ENCODE measurements at regions not wholly inside any gene's neighbourhood (a gene's known extent, or its start where the extent isn't known, plus 50 kb on each side); places are given as distances from the start of the nearest gene placed in this dataset.

GRCh38 chr2:7620255-7620654 is 703.0 kb downstream of the RNF144A start:
- no peak for TF ChIP-seq CTCF (IDR thresholded peaks at IDR 0.05)
- Histone ChIP-seq H3K27me3 (no peaks in the 10 kb centered on the region), H3K36me3 (no peaks in the 10 kb centered on the region), H3K4me3 (no peak overlapping the region), H3K27ac (no peak overlapping the region), H3K4me1 (no peaks in the 10 kb centered on the region), H3K9me3 (no peaks in the 10 kb centered on the region)
- no peak for DNase-seq (ENCODE audit: low spot score)

GRCh38 chr2:7621018-7621814 is 704.0 kb downstream of the RNF144A start:
- no peak for DNase-seq (ENCODE audit: low spot score)
- Histone ChIP-seq H3K36me3 (no peaks in the 10 kb centered on the region), H3K4me1 (no peaks in the 10 kb centered on the region), H3K4me3 (no peak overlapping the region), H3K27me3 (no peaks in the 10 kb centered on the region), H3K9me3 (no peaks in the 10 kb centered on the region), H3K27ac (no peak overlapping the region)
- TF ChIP-seq CTCF (IDR thresholded peaks at IDR 0.05) = no peak

- H3K36me3 ChIP-seq = no peaks in the 10 kb centered on the region
- H3K4me3 ChIP-seq = no peak overlapping the region
- H3K4me1 ChIP-seq = no peaks in the 10 kb centered on the region
- no peak for TF ChIP-seq CTCF (IDR thresholded peaks at IDR 0.05)
- H3K27ac ChIP-seq = no peak overlapping the region
- no peaks in the 10 kb centered on the region for H3K27me3 ChIP-seq
- H3K9me3 ChIP-seq = no peaks in the 10 kb centered on the region
- DNase-seq (ENCODE audit: low spot score) = no peak
These were observed 708.4 kb downstream of the RNF144A start for GRCh38 chr2:7625392-7626138.

- no peak for DNase-seq (ENCODE audit: low spot score)
- Histone ChIP-seq H3K36me3 (no peaks in the 10 kb centered on the region), H3K27ac (no peak overlapping the region), H3K4me1 (no peaks in the 10 kb centered on the region), H3K4me3 (no peak overlapping the region), H3K27me3 (no peaks in the 10 kb centered on the region), H3K9me3 (no peaks in the 10 kb centered on the region)
- no peak for TF ChIP-seq CTCF (IDR thresholded peaks at IDR 0.05)
These were observed 708.9 kb downstream of the RNF144A start for GRCh38 chr2:7626139-7626537.

GRCh38 chr2:7627583-7627982 is 710.4 kb downstream of the RNF144A start:
- H3K4me3 ChIP-seq = no peak overlapping the region
- no peaks in the 10 kb centered on the region for H3K36me3 ChIP-seq
- DNase-seq (ENCODE audit: low spot score) = no peak
- no peaks in the 10 kb centered on the region for H3K4me1 ChIP-seq
- no peaks in the 10 kb centered on the region for H3K27me3 ChIP-seq
- no peaks in the 10 kb centered on the region for H3K9me3 ChIP-seq
- TF ChIP-seq CTCF (IDR thresholded peaks at IDR 0.05) = no peak
- no peak overlapping the region for H3K27ac ChIP-seq

Measured in right atrium auricular region (tissue), 2 donors.